Bronchial epithelial cell (primary cell): ENCODE measurements at regions not wholly inside any gene's neighbourhood (a gene's known extent, or its start where the extent isn't known, plus 50 kb on each side); places are given as distances from the start of the nearest gene placed in this dataset.

Experiments used
- DNase-seq: peaks from one replicate; pipeline ENCODE4 v3.0.0-alpha.2; 2010; ENCODE audit warnings: low read depth
- FAIRE-seq: peaks from 2 replicates; lab custom pipeline; 2011; peaks lifted over from hg19 to GRCh38; lab: Jason Lieb, UNC
- H3K27me3 ChIP-seq: 2 replicates; pipeline ENCODE4 v1.5.1; 2011; ENCODE audit warnings: low read length; ENCODE audit not compliant: control insufficient read depth, insufficient read depth
- H3K36me3 ChIP-seq: 2 replicates; pipeline ENCODE4 v1.5.1; 2011; ENCODE audit warnings: low read length; ENCODE audit not compliant: control insufficient read depth, insufficient read depth
- H3K4me3 ChIP-seq: 2 replicates; pipeline ENCODE4 v1.5.1; 2011; ENCODE audit warnings: mild to moderate bottlenecking, low read depth, low read length, control low read depth
- CTCF ChIP-seq: IDR thresholded peaks from 2 replicates; pipeline ENCODE4 v1.5.1; 2011; ENCODE audit warnings: mild to moderate bottlenecking, moderate library complexity, low read length, control low read depth, inconsistent platforms; ENCODE audit not compliant: insufficient read depth, severe bottlenecking

DNA sequence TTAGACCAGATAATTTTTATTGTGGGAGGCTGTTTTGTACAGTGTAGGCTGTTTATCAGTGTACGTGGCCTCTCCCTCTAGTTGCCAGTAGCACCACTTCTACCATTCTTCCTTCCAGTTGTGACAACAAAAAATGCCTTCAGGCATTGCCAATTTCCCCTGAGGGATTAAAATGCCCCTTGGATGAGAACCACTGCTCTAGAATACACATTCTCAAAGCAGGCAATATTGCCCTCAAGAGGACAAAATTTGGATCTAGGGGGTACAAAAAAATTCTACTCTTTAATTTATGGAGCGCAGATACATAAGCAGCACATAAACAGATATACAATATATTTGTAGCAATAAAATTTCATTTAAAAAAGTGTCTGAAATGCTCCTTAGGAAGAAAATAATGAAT lies 674.6 kb downstream of the PTPRC start:
- Histone ChIP-seq H3K27me3 (no peaks in the 10 kb centered on the region), H3K36me3 (no peaks in the 10 kb centered on the region), H3K4me3 (no peak overlapping the region)
- TF ChIP-seq CTCF = no peak
- no peak for DNase-seq
- FAIRE-seq = no peak

- DNase-seq (no peak), FAIRE-seq (no peak)
- TF ChIP-seq CTCF = no peak
- no peaks in the 10 kb centered on the region for H3K27me3 ChIP-seq
- no peaks in the 10 kb centered on the region for H3K36me3 ChIP-seq
- no peak overlapping the region for H3K4me3 ChIP-seq
These were observed 680.5 kb downstream of the PTPRC start for GRCh38 chr1:199319341-199319740.

DNA sequence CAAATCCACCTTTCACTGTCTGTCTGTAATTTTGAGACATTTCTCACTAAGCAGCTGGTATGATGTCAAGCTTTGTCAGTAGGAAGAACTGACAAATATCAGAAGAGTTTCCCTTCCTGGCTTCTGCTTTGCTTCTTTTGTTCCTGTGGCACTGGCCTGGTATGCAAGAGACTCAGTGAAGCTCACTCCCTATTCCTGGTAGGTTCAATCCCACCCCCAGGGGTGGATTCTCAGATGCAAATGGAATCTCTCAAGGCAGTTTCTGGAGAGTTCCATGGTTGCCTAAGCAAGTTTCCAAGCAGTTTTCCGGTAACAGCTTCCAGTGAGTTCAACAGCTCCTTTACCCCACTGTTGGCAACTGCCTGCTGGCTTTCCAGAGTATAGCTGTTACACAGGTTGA lies 683.4 kb downstream of the PTPRC start:
- TF ChIP-seq CTCF = no peak
- no peak for FAIRE-seq
- no peak for DNase-seq
- H3K4me3 ChIP-seq = no peak overlapping the region
- no peaks in the 10 kb centered on the region for H3K36me3 ChIP-seq
- no peaks in the 10 kb centered on the region for H3K27me3 ChIP-seq

DNA sequence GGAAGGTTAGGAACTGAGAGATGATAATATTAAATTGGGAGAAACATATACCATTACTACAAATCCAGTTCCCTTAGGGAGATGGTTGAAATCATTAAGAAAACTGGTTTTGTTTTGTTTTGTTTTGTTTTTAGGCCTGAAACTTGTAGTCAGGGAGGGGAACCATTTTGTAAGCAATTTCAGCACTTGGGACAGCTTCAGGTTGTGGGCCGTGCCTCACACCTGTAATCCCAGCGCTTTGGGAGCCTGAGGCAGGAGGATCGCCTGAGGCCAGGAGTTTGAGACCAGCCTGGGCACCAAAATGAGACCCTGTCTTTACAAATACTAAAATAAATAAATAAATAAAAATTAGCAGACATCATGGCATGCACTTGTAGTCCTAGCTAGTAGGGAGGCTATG lies 694.3 kb upstream of the NR5A2 start:
- TF ChIP-seq CTCF = no peak
- H3K4me3 ChIP-seq = no peak overlapping the region
- H3K27me3 ChIP-seq = no peaks in the 10 kb centered on the region
- DNase-seq = no peak
- no peaks in the 10 kb centered on the region for H3K36me3 ChIP-seq
- no peak for FAIRE-seq

- FAIRE-seq (no peak), DNase-seq (no peak)
- H3K36me3 ChIP-seq = no peaks in the 10 kb centered on the region
- TF ChIP-seq CTCF = no peak
- no peak overlapping the region for H3K4me3 ChIP-seq
- no peaks in the 10 kb centered on the region for H3K27me3 ChIP-seq
These were observed 692.0 kb upstream of the NR5A2 start for GRCh38 chr1:199335496-199335895.
